Endothelial cell of umbilical vein (primary cell): ENCODE measurements at regions not wholly inside any gene's neighbourhood (a gene's known extent, or its start where the extent isn't known, plus 50 kb on each side); places are given as distances from the start of the nearest gene placed in this dataset.

Experiments
- BruUV-seq: library from RNA; stranded (reverse); fragments of 400-500 nt; replicated peaks from 2 replicates; lab custom pipeline; 2021; lab: Mats Ljungman, UMichigan
- CTCF ChIA-PET: fragments of 300-600, 350-600 bp; sonication (Branson Sonifier 250); formaldehyde crosslinking; loops from one replicate; lab custom pipeline; 2021; ENCODE audit warnings: antibody characterized with exemption, inconsistent platforms; lab: Charles Lee
- POLR2A ChIA-PET: fragments of 300-600, 350-600 bp; sonication (Branson Sonifier 250); formaldehyde crosslinking; loops from one replicate; lab custom pipeline; 2021; ENCODE audit warnings: antibody characterized with exemption, inconsistent platforms; lab: Charles Lee
- DNase-seq: peaks from one replicate; pipeline ENCODE4 v3.0.0-alpha.2; 2011; ENCODE audit warnings: low read depth, low spot score
- FAIRE-seq: peaks from 2 replicates; lab custom pipeline; 2011; peaks lifted over from hg19 to GRCh38; lab: Jason Lieb, UNC
- H2AFZ ChIP-seq: 2 replicates; pipeline ENCODE4 v1.6.0; 2012; ENCODE audit warnings: low read depth, low read length, control low read depth, inconsistent platforms
- H3K27ac ChIP-seq: 2 replicates; pipeline ENCODE4 v1.5.1; 2011; ENCODE audit warnings: low read depth, mild to moderate bottlenecking, control low read depth, low read length, moderate library complexity; ENCODE audit not compliant: insufficient read depth
- H3K27me3 ChIP-seq, 2 experiments: 2 replicates each; pipeline versions ENCODE4 v1.6.0 to v1.6.1; 2011; ENCODE audit warnings: low read length in 2 of 2, mixed read lengths in 1 of 2; ENCODE audit not compliant: control insufficient read depth in 2 of 2, insufficient read depth in 2 of 2
- H3K36me3 ChIP-seq, 2 experiments: 2 replicates in 1 of 2; 3 replicates in 1 of 2; pipeline ENCODE4 v1.5.1; 2011; ENCODE audit warnings: low read length in 2 of 2, mild to moderate bottlenecking in 1 of 2, moderate library complexity in 1 of 2; ENCODE audit not compliant: control insufficient read depth in 2 of 2, insufficient read depth in 2 of 2; ENCODE audit errors: extremely low read depth in 1 of 2
- H3K4me1 ChIP-seq: 3 replicates; pipeline ENCODE4 v1.5.1; 2011; ENCODE audit warnings: mild to moderate bottlenecking, low read length; ENCODE audit not compliant: control insufficient read depth, insufficient read depth; ENCODE audit errors: extremely low read depth
- H3K4me2 ChIP-seq: 2 replicates; pipeline ENCODE4 v1.6.1; 2011; ENCODE audit warnings: low read length, control low read depth, mixed read lengths; ENCODE audit not compliant: insufficient read depth
- H3K4me3 ChIP-seq, 3 experiments: fragments of 200-600 bp in 1 of 3; sonication (generic), shearing (Covaris generic) in 1 of 3; replicated peaks in 1 of 3; 2 replicates each; pipeline ENCODE4 v1.5.1; 2011 to 2016; ENCODE audit warnings: control low read depth in 3 of 3, low read length in 3 of 3, mild to moderate bottlenecking in 2 of 3, inconsistent platforms in 1 of 3, low read depth in 1 of 3, moderate library complexity in 1 of 3; ENCODE audit not compliant: insufficient read depth in 1 of 3
- H3K79me2 ChIP-seq: 2 replicates; pipeline ENCODE4 v1.6.0; 2012; ENCODE audit warnings: low read length, inconsistent platforms; ENCODE audit not compliant: control insufficient read depth, insufficient read depth
- H3K9ac ChIP-seq: replicated peaks from 2 replicates; pipeline ENCODE3; 2011; ENCODE audit warnings: low read length, control low read depth; ENCODE audit not compliant: insufficient read depth; ENCODE audit errors: extremely low read depth
- H3K9me1 ChIP-seq: replicated peaks from 3 replicates; pipeline ENCODE4 v1.6.0; 2011; ENCODE audit warnings: mild to moderate bottlenecking, low read length; ENCODE audit not compliant: control insufficient read depth, insufficient read depth; ENCODE audit errors: extremely low read depth
- H3K9me3 ChIP-seq: replicated peaks from 2 replicates; pipeline ENCODE4 v1.5.1; 2012; ENCODE audit warnings: low read length, inconsistent platforms; ENCODE audit not compliant: control insufficient read depth, insufficient read depth
- H4K20me1 ChIP-seq: replicated peaks from 2 replicates; pipeline ENCODE3; 2011; ENCODE audit warnings: mild to moderate bottlenecking, low read length; ENCODE audit not compliant: control insufficient read depth, insufficient read depth; ENCODE audit errors: extremely low read depth
- CTCF ChIP-seq, 2 donors: IDR thresholded peaks; 1 replicate in 1 of 2; 2 replicates in 1 of 2; pipeline ENCODE4 v1.5.1; 2011; ENCODE audit warnings: low read length in 2 of 2, mild to moderate bottlenecking in 2 of 2, moderate library complexity in 2 of 2, control low read depth in 1 of 2, inconsistent platforms in 1 of 2, low read depth in 1 of 2; ENCODE audit not compliant: insufficient read depth in 1 of 2; ENCODE audit errors: extremely low read depth in 1 of 2
- EZH2 ChIP-seq: IDR thresholded peaks from 2 replicates; pipeline ENCODE4 v1.6.1; 2012; ENCODE audit warnings: borderline replicate concordance, low read depth, mild to moderate bottlenecking, moderate library complexity, low read length, inconsistent platforms; ENCODE audit not compliant: severe bottlenecking
- FOS ChIP-seq: IDR thresholded peaks from 2 replicates; pipeline ENCODE4 v1.6.1; 2011; ENCODE audit warnings: mild to moderate bottlenecking, low read length, moderate library complexity, borderline replicate concordance; ENCODE audit not compliant: insufficient read depth
- GATA2 ChIP-seq: IDR thresholded peaks from 2 replicates; pipeline ENCODE4 v1.7.0; 2011; ENCODE audit warnings: low read depth, mild to moderate bottlenecking, moderate library complexity, mixed read lengths, low read length; ENCODE audit not compliant: insufficient read length, insufficient read depth
- JUN ChIP-seq: IDR thresholded peaks from 2 replicates; pipeline ENCODE4 v1.6.1; 2011; ENCODE audit warnings: borderline replicate concordance, low read depth; ENCODE audit not compliant: insufficient read length, insufficient read depth
- MAX ChIP-seq: IDR thresholded peaks from 2 replicates; pipeline ENCODE4 v1.6.1; 2011; ENCODE audit not compliant: insufficient read depth, insufficient read length
- MYC ChIP-seq: IDR thresholded peaks from one replicate; pipeline ENCODE4 v1.6.1; 2011; ENCODE audit warnings: mild to moderate bottlenecking, low read depth, low read length
- POLR2A ChIP-seq: IDR thresholded peaks from 2 replicates; pipeline ENCODE4 v1.6.1; 2012; ENCODE audit warnings: low read depth, mild to moderate bottlenecking, control low read depth, low read length
- POLR2AphosphoS5 ChIP-seq: IDR thresholded peaks from 2 replicates; pipeline ENCODE4 v1.6.1; 2012; ENCODE audit warnings: low read depth, mild to moderate bottlenecking, control low read depth, low read length, moderate library complexity; ENCODE audit not compliant: insufficient read depth
- dilution Hi-C: fragments of 300-500 bp; cut with MboI; formaldehyde crosslinking; loops from one replicate; pipeline ENCODE4 v1.15.0; 2019; ENCODE audit warnings: low sequenced_read_pairs; ENCODE audit not compliant: extremely low pct_ligation_motif_present
- intact Hi-C: fragments of 100-400 bp; cut with micrococcal nuclease; formaldehyde crosslinking; loops from one replicate; pipeline ENCODE4 v1.10.0; 2022

- Histone ChIP-seq H3K9me1 (no peaks in the 10 kb centered on the region), H3K4me2 (no peak overlapping the region), H2AFZ (no peak overlapping the region), H3K27ac (no peak overlapping the region), H3K9ac (no peak overlapping the region), H3K9me3 (no peaks in the 10 kb centered on the region), H3K36me3 (no peaks in the 10 kb centered on the region), H4K20me1 (no peaks in the 10 kb centered on the region), H3K27me3 (no peaks in the 10 kb centered on the region), H3K4me1 (no peaks in the 10 kb centered on the region), H3K4me3 (no peak overlapping the region), H3K79me2 (no peaks in the 10 kb centered on the region)
- DNase-seq (no peak), FAIRE-seq (no peak)
- BruUV-seq: no TSS peak
- TF ChIP-seq MYC (no peak), MAX (no peak), JUN (no peak), POLR2A (no peak), FOS (no peak), EZH2 (no peak), CTCF (IDR thresholded peaks at IDR 0.05; ENCODE audit: extremely low read depth in 1 of 2, insufficient read depth in 1 of 2, low read depth in 1 of 2, low read length in 2 of 2) (no peak)
- dilution Hi-C loops (no loop called here), intact Hi-C loops (no loop called here)
- CTCF ChIA-PET: no interaction called here
- POLR2A ChIA-PET: no interaction called here
These were observed 210.5 kb downstream of the LRRK2 start for GRCh38 chr12:40435251-40435650.

- H3K9ac ChIP-seq: no peak overlapping the region
- no peak for DNase-seq
- ChIA-PET CTCF (no interaction called here), POLR2A (no interaction called here)
- FAIRE-seq: no peak
- H3K9me3 ChIP-seq: no peaks in the 10 kb centered on the region
- no peak overlapping the region for H3K4me3 ChIP-seq
- no peaks in the 10 kb centered on the region for H3K79me2 ChIP-seq
- H4K20me1 ChIP-seq: no peaks in the 10 kb centered on the region
- no peaks in the 10 kb centered on the region for H3K27me3 ChIP-seq
- H3K36me3 ChIP-seq: no peaks in the 10 kb centered on the region
- no peak overlapping the region for H3K27ac ChIP-seq
- no peaks in the 10 kb centered on the region for H3K4me1 ChIP-seq
- no peaks in the 10 kb centered on the region for H3K9me1 ChIP-seq
- TF ChIP-seq JUN (no peak), EZH2 (no peak), POLR2AphosphoS5 (no peak), CTCF (IDR thresholded peaks at IDR 0.05; ENCODE audit: extremely low read depth in 1 of 2, insufficient read depth in 1 of 2, low read depth in 1 of 2, low read length in 2 of 2) (no peak), POLR2A (no peak), MAX (no peak), MYC (no peak), GATA2 (no peak), FOS (no peak)
- no TSS peak for BruUV-seq
- no peak overlapping the region for H3K4me2 ChIP-seq
- no peak overlapping the region for H2AFZ ChIP-seq
- intact Hi-C loops: no loop called here
- dilution Hi-C loops: no loop called here
These were observed 211.2 kb downstream of the LRRK2 start for GRCh38 chr12:40435951-40436350.
